Mammary epithelial cell (primary cell): ENCODE measurements at regions not wholly inside any gene's neighbourhood (a gene's known extent, or its start where the extent isn't known, plus 50 kb on each side); places are given as distances from the start of the nearest gene placed in this dataset.

ENCODE experiments used
- CTCF ChIP-seq, 2 donors: IDR thresholded peaks in 1 of 2; conservative IDR thresholded peaks in 1 of 2; 2 replicates each; pipeline ENCODE4 v1.5.1; 2011 to 2012; ENCODE audit warnings: inconsistent platforms in 2 of 2, low read length in 2 of 2, mild to moderate bottlenecking in 2 of 2, control low read depth in 1 of 2, low read depth in 1 of 2; ENCODE audit not compliant: insufficient read depth in 1 of 2; ENCODE audit errors: extremely low read depth in 1 of 2
- EZH2 ChIP-seq: IDR thresholded peaks from 2 replicates; pipeline ENCODE4 v1.6.1; 2012; ENCODE audit warnings: low read length, inconsistent platforms, borderline replicate concordance

GRCh38 chr3:102530415-102531181, 95.8 kb downstream of the ZPLD1 start:
- TF ChIP-seq CTCF (conservative IDR thresholded peaks at IDR 0.05 in 1 of 2, IDR thresholded peaks at IDR 0.05 in 1 of 2; ENCODE audit: extremely low read depth in 1 of 2, insufficient read depth in 1 of 2, low read depth in 1 of 2, low read length in 2 of 2) (no peak), EZH2 (no peak)
